T-helper 9 cell (primary cell): ENCODE measurements at regions not wholly inside any gene's neighbourhood (a gene's known extent, or its start where the extent isn't known, plus 50 kb on each side); places are given as distances from the start of the nearest gene placed in this dataset.
"Not testable (repeated sequence)": the region's sequence is repeated elsewhere in the genome, so short reads cannot be mapped to it uniquely, and the experiment has no call there.

Experiments
- DNase-seq: peaks from one replicate; pipeline ENCODE4 v3.0.0-alpha.2; 2020

- no peak for DNase-seq
Observed at GRCh38 chr5:72760259-72760658, 56.2 kb upstream of the TNPO1 start.

GRCh38 chr5:72752909-72753308 is 63.6 kb upstream of the TNPO1 start:
- DNase-seq, result no peak

GRCh38 chr5:72749362-72749997 is 67.0 kb upstream of the TNPO1 start:
- DNase-seq, result no peak

GRCh38 chr5:72747826-72748225 is 68.6 kb upstream of the TNPO1 start:
- no peak for DNase-seq

- DNase-seq, result no peak
Observed at GRCh38 chr5:72746736-72747135, 69.7 kb upstream of the TNPO1 start.

GRCh38 chr5:72744136-72744535 is 72.3 kb upstream of the TNPO1 start:
- DNase-seq, result no peak

- no peak for DNase-seq
Observed at GRCh38 chr5:72741805-72742204, 74.7 kb upstream of the TNPO1 start.

- no peak for DNase-seq
Observed at GRCh38 chr5:72733810-72734209, 82.7 kb upstream of the TNPO1 start.

GRCh38 chr5:72723581-72723980 is 92.9 kb upstream of the TNPO1 start:
- DNase-seq, result no peak

GRCh38 chr5:72722792-72723452 is 93.5 kb upstream of the TNPO1 start:
- no peak for DNase-seq

- DNase-seq, result no peak
Observed at GRCh38 chr5:72721844-72722243, 94.6 kb upstream of the TNPO1 start.

- DNase-seq, result no peak
Observed at GRCh38 chr5:72720205-72720604, 96.3 kb upstream of the TNPO1 start.

- no peak for DNase-seq
Observed at GRCh38 chr5:72711351-72711750, 105.1 kb upstream of the TNPO1 start.

GRCh38 chr5:72709341-72709740 is 107.1 kb upstream of the TNPO1 start:
- DNase-seq, result no peak

- DNase-seq, result no peak
Observed at GRCh38 chr5:72705178-72705577, 111.3 kb upstream of the TNPO1 start.

GRCh38 chr5:72703876-72704275 is 112.6 kb upstream of the TNPO1 start:
- no peak for DNase-seq

- DNase-seq, result no peak
Observed at GRCh38 chr5:72702881-72703434, 113.5 kb upstream of the TNPO1 start.

GRCh38 chr5:72702105-72702504 is 114.4 kb upstream of the TNPO1 start:
- not testable (repeated sequence) for DNase-seq

GRCh38 chr5:72698481-72698880 is 118.0 kb upstream of the TNPO1 start:
- no peak for DNase-seq

GRCh38 chr5:72697622-72698021 is 118.8 kb upstream of the TNPO1 start:
- DNase-seq, result no peak

- no peak for DNase-seq
Observed at GRCh38 chr5:72695659-72696058, 120.8 kb upstream of the TNPO1 start.

- no peak for DNase-seq
Observed at GRCh38 chr5:72694856-72695255, 121.6 kb upstream of the TNPO1 start.

- no peak for DNase-seq
Observed at GRCh38 chr5:72693546-72694205, 122.8 kb upstream of the TNPO1 start.
